AG04449 (cell line): ENCODE measurements at regions not wholly inside any gene's neighbourhood (a gene's known extent, or its start where the extent isn't known, plus 50 kb on each side); places are given as distances from the start of the nearest gene placed in this dataset.
"Not testable (repeated sequence)": the region's sequence is repeated elsewhere in the genome, so short reads cannot be mapped to it uniquely, and the experiment has no call there.

Experiments used
- CTCF ChIA-PET: fragments of 350-600 bp; formaldehyde crosslinking; extraction: SDS; loops from one replicate; lab custom pipeline; 2021; ENCODE audit warnings: antibody characterized with exemption; lab: Yijun Ruan, JAX
- POLR2A ChIA-PET: fragments of 400-600, 350-600 bp; formaldehyde crosslinking; extraction: SDS; loops from one replicate; lab custom pipeline; 2020; ENCODE audit warnings: antibody characterized with exemption, inconsistent platforms; lab: Yijun Ruan, JAX
- DNase-seq: peaks from one replicate; pipeline ENCODE4 v3.0.0-alpha.2; 2010; ENCODE audit warnings: low read depth, low spot score
- H3K4me3 ChIP-seq: 2 replicates; pipeline ENCODE4 v1.5.1; 2011; ENCODE audit warnings: low read depth, mild to moderate bottlenecking, control low read depth, low read length
- CTCF ChIP-seq: IDR thresholded peaks from one replicate; pipeline ENCODE4 v1.5.1; 2011; ENCODE audit warnings: mild to moderate bottlenecking, moderate library complexity, low read length, control low read depth, inconsistent platforms; ENCODE audit not compliant: insufficient read depth; ENCODE audit errors: missing control alignments

- H3K4me3 ChIP-seq, result no peak overlapping the region
- DNase-seq, result no peak
- POLR2A ChIA-PET, result no interaction called here
- CTCF ChIA-PET, result no interaction called here
- no peak for TF ChIP-seq CTCF
Observed at GRCh38 chr18:35804377-35804776, 168.1 kb upstream of the RMP24 start.

- no peak for TF ChIP-seq CTCF
- POLR2A ChIA-PET, result no interaction called here
- DNase-seq, result no peak
- CTCF ChIA-PET, result no interaction called here
- H3K4me3 ChIP-seq, result no peak overlapping the region
Observed at GRCh38 chr18:35807811-35808335, 164.6 kb upstream of the RMP24 start.

GRCh38 chr18:35808796-35809195 is 163.7 kb upstream of the RMP24 start:
- ChIA-PET POLR2A (no interaction called here), CTCF (no interaction called here)
- DNase-seq, result no peak
- no peak for TF ChIP-seq CTCF
- H3K4me3 ChIP-seq, result no peak overlapping the region

- TF ChIP-seq CTCF, result no peak
- POLR2A ChIA-PET, result no interaction called here
- CTCF ChIA-PET, result interaction anchor here (1.2 kb wide), 1 partner anchor 11 kb away, joined by 3 read pairs; no protein-coding TSS in a partner anchor
- DNase-seq, result no peak
- no peak overlapping the region for H3K4me3 ChIP-seq
Observed at GRCh38 chr18:35810520-35810919, 162.0 kb upstream of the RMP24 start.

GRCh38 chr18:35811896-35812295 is 160.6 kb upstream of the RMP24 start:
- DNase-seq, result no peak
- CTCF ChIA-PET, result interaction anchor here (1.2 kb wide), 1 partner anchor 10 kb away, joined by 3 read pairs; no protein-coding TSS in a partner anchor
- H3K4me3 ChIP-seq, result no peak overlapping the region
- POLR2A ChIA-PET, result no interaction called here
- no peak for TF ChIP-seq CTCF

GRCh38 chr18:35815011-35815410 is 157.5 kb upstream of the RMP24 start:
- H3K4me3 ChIP-seq, DNase-seq, POLR2A ChIA-PET, CTCF ChIA-PET: not testable (repeated sequence)

- CTCF ChIA-PET, result interaction anchor here (0.7 kb wide), 1 partner anchor 135 kb away, joined by 3 read pairs; no protein-coding TSS in a partner anchor
- no peak for TF ChIP-seq CTCF
Observed at GRCh38 chr18:35816003-35816402, 156.5 kb upstream of the RMP24 start.

More at GRCh38 chr18:35816003-35816402, 156.5 kb upstream of the RMP24 start:
- no peak for DNase-seq
- H3K4me3 ChIP-seq, result no peak overlapping the region
- POLR2A ChIA-PET, result no interaction called here
